IMR-90 (cell line): ENCODE measurements at regions not wholly inside any gene's neighbourhood (a gene's known extent, or its start where the extent isn't known, plus 50 kb on each side); places are given as distances from the start of the nearest gene placed in this dataset.

Source experiments
- CHD1 ChIP-seq: IDR thresholded peaks from 2 replicates; pipeline ENCODE4 v1.6.1; 2012; ENCODE audit warnings: low read depth, low read length, improper control_type of control experiment
- CTCF ChIP-seq: conservative IDR thresholded peaks from 2 replicates; pipeline ENCODE4 v1.5.1; 2012; ENCODE audit warnings: mild to moderate bottlenecking, low read depth, low read length, improper control_type of control experiment
- ELK1 ChIP-seq: fragments of 150-350 bp; IDR thresholded peaks from 2 replicates; pipeline ENCODE4 v1.6.1; 2016; ENCODE audit warnings: low read depth, mild to moderate bottlenecking, low read length, moderate library complexity, borderline replicate concordance
- FOS ChIP-seq: fragments of 150-350 bp; IDR thresholded peaks from 2 replicates; pipeline ENCODE4 v1.6.1; 2016; ENCODE audit warnings: low read depth, low read length
- MXI1 ChIP-seq: IDR thresholded peaks from 2 replicates; pipeline ENCODE4 v1.6.1; 2012; ENCODE audit warnings: low read depth, mild to moderate bottlenecking, low read length, moderate library complexity, borderline replicate concordance
- POLR2A ChIP-seq: IDR thresholded peaks from 2 replicates; pipeline ENCODE4 v1.6.1; 2012; ENCODE audit warnings: mild to moderate bottlenecking, low read depth, low read length
- RAD21 ChIP-seq: IDR thresholded peaks from 2 replicates; pipeline ENCODE4 v1.6.1; 2012; ENCODE audit warnings: low read length, improper control_type of control experiment
- RCOR1 ChIP-seq: IDR thresholded peaks from 2 replicates; pipeline ENCODE4 v1.6.1; 2012; ENCODE audit warnings: mild to moderate bottlenecking, low read length, improper control_type of control experiment; ENCODE audit not compliant: insufficient replicate concordance
- SMC3 ChIP-seq: fragments of 150-350 bp; IDR thresholded peaks from 2 replicates; pipeline ENCODE4 v1.6.1; 2016; ENCODE audit warnings: low read depth, mild to moderate bottlenecking, antibody characterized with exemption, low read length, moderate library complexity

GRCh38 chr10:57844387-57844998 is 423.2 kb downstream of the IPMK start:
- TF ChIP-seq CTCF (no peak), POLR2A (no peak), ELK1 (no peak), RCOR1 (no peak), MXI1 (no peak), RAD21 (no peak), CHD1 (no peak), SMC3 (no peak), FOS (no peak)
